GM12872 (cell line): ENCODE measurements at regions not wholly inside any gene's neighbourhood (a gene's known extent, or its start where the extent isn't known, plus 50 kb on each side); places are given as distances from the start of the nearest gene placed in this dataset.

Experiments
- CTCF ChIP-seq: IDR thresholded peaks from 3 replicates; pipeline ENCODE4 v1.5.1; 2011; ENCODE audit warnings: low read depth, mild to moderate bottlenecking, low read length, moderate library complexity; ENCODE audit not compliant: insufficient read depth

GRCh38 chr12:107458990-107459389 lies 226.6 kb upstream of the PWP1 start:
- TF ChIP-seq CTCF = no peak

- TF ChIP-seq CTCF = no peak
Observed at GRCh38 chr12:107459641-107460040, 226.0 kb upstream of the PWP1 start.

GRCh38 chr12:107461222-107461975 lies 224.2 kb upstream of the PWP1 start:
- no peak for TF ChIP-seq CTCF

- no peak for TF ChIP-seq CTCF
Observed at GRCh38 chr12:107462428-107463332, 222.9 kb upstream of the PWP1 start.

GRCh38 chr12:107464644-107465043 lies 221.0 kb upstream of the PWP1 start:
- no peak for TF ChIP-seq CTCF

GRCh38 chr12:107465625-107466024 lies 220.0 kb upstream of the PWP1 start:
- TF ChIP-seq CTCF = no peak

- no peak for TF ChIP-seq CTCF
Observed at GRCh38 chr12:107467716-107468115, 217.9 kb upstream of the PWP1 start.
